NCI-H1105 treated with DMSO at 0.1 percent for 48 hours (cell line): ENCODE measurements at regions not wholly inside any gene's neighbourhood (a gene's known extent, or its start where the extent isn't known, plus 50 kb on each side); places are given as distances from the start of the nearest gene placed in this dataset.

ENCODE experiments used
- DNase-seq: peaks from one replicate; lab custom pipeline; 2025; lab: John Stamatoyannopoulos, UW

DNA sequence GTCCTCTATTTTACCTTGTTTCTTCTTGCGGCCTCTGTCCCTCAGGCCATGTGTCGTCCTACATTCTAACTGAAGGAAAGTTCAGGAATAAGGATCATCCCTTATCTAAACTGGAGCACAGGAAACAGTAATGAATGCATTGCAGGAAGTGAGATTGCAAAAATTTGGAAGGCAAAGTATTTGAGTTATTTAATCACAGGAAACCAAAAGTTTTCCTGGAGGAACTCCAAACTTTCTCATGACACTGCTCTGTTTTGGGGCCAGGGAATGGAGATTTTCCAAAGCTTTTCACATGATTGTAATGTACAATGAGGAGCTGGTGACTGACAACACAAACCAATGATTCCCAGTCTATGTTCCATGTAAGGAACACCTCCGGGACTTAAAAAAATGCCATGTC is 57.8 kb upstream of the PLSCR4 start:
- DNase-seq = no peak

DNA sequence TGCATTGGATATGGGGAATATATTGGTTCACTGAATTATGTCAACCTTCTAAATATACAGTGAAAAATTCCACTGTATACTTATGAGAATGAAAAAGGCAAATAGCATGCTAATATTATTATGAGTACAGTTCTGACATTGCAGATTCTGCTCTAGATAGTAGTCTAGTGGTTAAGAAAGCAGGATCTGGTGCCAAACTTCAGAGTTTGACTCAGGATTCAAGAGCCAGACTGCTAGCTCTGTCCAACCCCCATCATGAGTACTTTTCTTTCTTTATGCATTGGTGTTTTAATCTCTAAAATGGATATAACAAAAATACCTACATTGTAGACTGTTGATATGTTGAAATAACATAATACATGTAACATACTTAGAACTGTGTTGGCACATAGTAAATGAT is 57.3 kb upstream of the PLSCR4 start:
- no peak for DNase-seq

DNA sequence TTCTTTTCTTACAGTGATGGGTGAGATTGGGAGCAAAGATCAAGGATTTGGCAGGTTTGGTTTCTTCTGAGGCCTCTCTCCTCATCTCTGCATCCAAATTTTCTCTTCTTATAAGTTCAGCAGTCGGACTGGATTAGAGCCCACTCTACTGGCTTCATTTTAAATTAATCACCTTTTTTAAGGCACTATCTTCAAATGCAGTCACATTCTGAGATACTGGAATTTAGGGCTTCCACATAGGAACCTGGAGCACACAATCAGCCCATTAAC is 56.5 kb upstream of the PLSCR4 start:
- no peak for DNase-seq

DNA sequence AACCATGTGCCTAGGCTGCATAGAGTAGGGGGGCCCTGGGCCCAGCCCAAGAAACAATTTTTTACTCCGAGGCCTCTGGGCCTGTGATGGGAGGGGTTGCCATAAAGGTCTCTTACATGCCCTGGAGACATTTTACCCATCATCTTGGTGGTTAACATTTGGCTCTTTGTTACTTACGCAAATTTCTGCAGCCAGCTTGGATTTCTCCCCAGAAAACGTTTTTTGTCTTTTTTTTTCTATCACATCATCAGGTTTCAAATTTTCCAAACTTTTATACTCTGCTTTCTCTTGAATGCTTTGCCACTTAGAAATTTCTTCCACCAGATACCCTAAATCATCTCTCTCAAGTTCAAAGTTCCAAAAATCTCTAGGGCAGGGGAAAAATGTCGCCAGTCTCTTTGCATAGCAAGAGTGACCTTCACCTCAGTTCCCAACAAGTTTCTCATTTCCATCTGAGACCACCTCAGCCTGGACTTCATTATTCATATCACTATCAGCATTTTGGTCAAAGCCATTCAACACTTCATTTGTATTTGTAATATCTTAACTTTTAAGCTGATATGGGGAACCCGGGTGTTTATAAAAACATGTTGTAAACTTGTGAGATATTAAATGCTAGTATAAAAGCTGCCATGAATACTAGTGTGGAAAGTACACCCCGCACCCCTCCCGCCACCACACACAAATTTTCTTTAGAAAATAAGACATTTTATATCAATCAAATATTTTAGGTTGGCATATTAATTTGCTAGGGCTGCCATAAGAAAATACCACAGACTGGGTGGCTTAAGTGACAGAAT is 56.0 kb upstream of the PLSCR4 start:
- DNase-seq = no peak

DNA sequence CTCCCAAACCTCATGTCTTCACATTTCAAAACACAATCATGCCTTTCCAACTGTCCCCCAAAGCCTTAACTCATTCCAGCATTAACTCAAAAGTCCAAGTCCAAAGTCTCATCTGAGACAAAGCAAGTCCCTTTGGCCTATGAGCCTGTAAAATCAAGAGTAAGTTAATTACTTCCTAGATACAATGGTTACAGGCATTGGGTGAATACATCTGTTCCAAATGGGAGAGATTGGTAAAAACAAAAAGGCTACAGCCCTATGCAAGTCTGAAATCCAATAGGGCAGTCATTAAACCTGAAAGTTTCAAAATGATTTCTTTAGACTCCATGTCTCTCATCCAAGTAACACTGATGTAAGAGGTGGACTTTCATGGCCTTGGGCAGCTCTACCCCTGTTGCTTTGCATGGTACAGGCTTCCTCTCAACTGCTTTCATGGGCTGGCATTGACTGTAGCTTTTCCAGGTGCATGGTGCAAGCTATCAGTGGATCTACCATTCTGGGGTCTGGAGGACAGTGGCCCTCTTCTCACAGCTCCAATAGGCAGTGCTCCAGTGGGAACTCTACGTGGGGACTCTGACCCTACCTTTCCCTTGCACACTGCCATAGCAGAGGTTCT is 55.0 kb upstream of the PLSCR4 start:
- no peak for DNase-seq

DNA sequence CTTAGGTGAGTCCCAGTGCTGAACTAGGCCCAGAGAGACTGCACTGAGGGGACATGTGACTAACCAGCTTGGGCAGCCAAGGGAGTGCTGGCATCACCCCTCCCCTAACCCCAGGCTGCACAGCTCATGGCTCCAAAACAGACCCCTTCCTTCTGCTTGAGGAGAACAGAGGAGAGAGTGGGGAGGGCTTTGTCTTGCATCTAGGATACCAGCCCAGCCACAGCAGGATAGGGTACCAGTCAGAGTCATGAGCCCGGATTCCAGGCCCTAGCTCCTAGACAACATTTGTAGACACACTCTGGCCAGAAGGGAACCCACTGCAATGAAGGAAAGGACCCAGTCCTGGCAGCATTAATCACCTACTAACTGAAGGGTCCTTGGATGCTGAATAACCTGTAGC is 49.9 kb upstream of the PLSCR4 start:
- DNase-seq = no peak
